ENCODE measurements at regions not wholly inside any gene's neighbourhood (a gene's known extent, or its start where the extent isn't known, plus 50 kb on each side); places are given as distances from the start of the nearest gene placed in this dataset.
"Not testable (repeated sequence)": the region's sequence is repeated elsewhere in the genome, so short reads cannot be mapped to it uniquely, and the experiment has no call there.

DNA sequence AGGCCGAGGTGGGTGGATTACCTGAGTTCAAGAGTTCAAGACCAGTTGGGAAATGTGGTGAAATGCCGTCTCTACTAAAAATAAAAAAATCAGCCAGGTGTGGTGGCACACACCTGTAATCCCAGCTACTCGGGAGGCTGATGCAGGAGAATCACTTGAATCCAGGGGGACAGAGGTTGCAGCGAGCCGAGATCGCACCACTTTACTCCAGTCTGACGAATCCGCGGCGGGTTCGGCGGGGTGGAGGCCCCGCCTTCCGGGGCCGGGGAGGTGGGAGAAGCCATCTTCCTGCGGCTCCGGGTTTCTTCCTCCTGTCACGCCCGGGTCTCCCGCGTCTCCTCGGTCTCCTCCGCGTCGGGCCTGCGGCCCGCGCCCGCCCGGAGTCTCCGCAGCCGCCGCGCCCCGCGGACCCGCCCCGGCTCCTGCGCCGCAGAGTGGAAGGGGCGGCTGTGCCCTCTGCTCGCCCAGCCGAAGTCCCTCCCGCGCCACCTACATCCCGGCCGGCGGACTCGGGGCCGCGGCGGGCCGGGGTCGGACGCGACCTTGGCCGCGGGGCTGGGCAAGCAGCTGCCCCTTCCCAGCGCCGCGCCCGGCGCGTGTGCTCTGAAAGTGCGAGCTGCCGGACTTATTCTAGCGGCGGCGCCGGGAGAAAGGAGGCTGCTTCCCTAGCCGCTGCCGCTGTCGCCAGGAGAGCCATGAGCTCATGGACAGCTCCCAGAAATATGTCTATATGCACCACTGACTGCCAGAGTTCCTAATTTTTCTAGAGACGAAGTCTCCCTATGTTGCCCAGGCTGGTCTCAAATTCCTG is 97.2 kb downstream of the LAT start:
- TF ChIP-seq NFIC (IDR thresholded peaks at IDR 0.05; ENCODE audit: low read depth, low read length); EP300 (IDR thresholded peaks at IDR 0.05; ENCODE audit: borderline replicate concordance in 1 of 2, control insufficient read depth in 1 of 2, low read depth in 2 of 2, low read length in 2 of 2): not testable (repeated sequence)

Measured in GM12878 (cell line).